HG02973 (cell line): ENCODE measurements at regions not wholly inside any gene's neighbourhood (a gene's known extent, or its start where the extent isn't known, plus 50 kb on each side); places are given as distances from the start of the nearest gene placed in this dataset.

ENCODE experiments used
- ATAC-seq: cut with Tn5 transposase; IDR thresholded peaks from one replicate; pipeline ENCODE4 v1.9.1; 2021; ENCODE audit warnings: moderate library complexity; ENCODE audit not compliant: unreplicated experiment

DNA sequence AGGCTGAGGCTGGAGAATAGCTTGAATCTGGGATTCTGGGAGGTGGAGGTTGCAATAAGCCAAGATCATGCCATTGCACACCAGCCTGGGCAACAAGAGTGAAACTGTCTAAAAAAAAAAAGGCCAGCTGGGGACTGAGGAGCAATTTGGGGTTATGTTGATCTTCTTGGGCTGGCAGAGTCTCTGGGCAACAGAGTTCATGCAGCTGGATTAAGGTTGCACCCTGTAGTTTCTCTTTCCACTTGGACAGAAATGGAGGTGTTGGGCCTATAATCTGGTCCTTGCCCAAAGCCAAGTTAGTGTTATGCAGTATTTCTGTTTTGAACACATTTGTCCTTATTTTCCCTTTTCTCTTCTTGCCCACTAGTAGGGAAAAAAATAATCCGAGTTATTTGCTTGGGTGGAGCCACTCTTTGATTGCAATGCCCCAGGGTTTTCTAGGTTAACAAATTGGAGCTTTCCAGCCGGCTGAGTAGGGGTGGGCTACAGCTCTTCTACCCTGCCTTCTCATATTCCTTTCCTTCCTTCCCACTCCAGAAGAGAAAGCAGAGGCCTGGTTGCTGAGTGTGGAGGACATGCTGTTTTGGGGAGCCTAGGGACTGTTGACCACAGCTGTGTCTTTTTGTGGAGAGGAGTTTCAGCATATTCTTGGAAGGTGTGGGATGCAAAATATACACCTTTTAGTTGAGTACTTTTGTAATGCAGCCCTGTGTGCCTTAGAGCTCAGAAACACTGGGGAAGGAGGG, 213.9 kb downstream of the SOX4 start:
- no peak for ATAC-seq

DNA sequence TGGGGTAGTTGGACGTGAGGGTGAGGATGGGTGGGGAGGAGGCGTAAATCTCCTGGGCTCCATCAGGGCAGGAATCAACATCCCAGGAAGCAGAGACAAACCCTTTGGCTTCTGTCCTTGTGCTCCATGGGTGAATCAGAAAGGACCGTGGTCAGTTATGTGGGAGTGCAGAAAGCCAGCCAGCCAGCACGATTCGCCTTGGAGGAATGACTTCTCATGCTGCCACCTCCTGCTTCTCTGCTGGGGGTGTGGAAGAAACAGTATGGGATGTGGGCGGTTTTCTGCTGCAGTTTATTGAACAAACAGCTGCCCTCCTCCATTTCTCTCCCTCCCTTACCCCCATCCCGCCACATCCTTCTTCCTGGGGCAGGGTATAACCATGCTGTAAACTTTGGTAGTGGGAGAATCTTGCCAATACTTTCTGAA, 214.5 kb downstream of the SOX4 start:
- no peak for ATAC-seq

- no peak for ATAC-seq
These were observed 215.1 kb downstream of the SOX4 start for GRCh38 chr6:21808551-21809242.

GRCh38 chr6:21811484-21811883, 217.9 kb downstream of the SOX4 start:
- ATAC-seq, result no peak

GRCh38 chr6:21816231-21816630, 222.7 kb downstream of the SOX4 start:
- ATAC-seq, result no peak

GRCh38 chr6:21820442-21820841, 226.9 kb downstream of the SOX4 start:
- no peak for ATAC-seq

DNA sequence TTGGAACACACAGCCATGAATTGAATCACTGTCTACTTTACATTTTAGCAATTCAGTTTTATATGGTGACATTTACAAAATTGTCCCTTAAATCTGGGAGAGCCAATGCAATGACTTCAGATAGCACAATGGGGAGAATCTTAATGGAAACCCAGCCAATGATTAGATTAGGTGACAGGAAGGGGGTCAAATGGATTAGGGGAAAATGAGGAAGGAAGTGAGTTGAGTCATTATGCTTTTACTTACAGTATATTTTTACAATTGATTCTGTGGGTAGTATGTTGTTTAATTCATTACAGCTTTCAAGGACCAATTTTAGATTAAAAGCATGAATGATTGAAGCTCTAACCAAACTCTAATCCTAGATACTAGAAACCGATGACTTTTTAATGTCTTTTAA, 229.8 kb downstream of the SOX4 start:
- no peak for ATAC-seq

DNA sequence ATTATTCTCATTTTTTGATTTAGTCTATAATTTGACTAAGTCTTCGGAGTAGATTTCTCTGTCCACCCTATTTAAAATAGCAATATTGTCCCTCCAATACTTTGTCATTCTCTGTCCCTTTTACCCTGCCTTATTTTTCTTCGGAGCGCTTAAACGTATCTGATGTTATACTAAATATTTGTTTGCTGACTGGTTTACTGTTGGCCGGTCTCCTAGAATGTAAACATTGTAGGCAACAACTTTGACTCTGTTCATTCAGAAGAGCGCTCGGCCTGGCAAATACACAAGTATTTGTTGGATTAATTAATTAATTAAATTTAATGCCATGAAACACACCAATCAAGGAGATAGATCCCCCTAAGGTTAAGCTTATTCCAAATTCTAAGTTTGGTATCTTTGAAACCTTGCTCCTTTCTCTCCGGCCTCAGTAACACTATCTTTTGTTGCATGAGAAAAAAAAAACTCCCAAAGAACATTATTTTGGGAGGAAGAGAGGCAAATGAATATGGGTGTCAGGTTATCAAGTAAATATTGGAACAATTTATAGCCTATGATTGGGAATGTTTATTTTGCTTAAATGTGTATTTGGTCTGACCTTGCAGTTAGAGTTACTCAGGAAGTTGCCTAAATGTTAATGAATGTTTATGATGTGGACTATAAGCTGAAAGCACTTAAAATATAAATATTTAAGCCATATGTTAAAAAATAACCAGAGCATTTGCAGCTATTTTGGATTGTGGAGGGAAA, 231.1 kb downstream of the SOX4 start:
- no peak for ATAC-seq

GRCh38 chr6:21826023-21826422, 232.5 kb downstream of the SOX4 start:
- no peak for ATAC-seq

GRCh38 chr6:21826904-21827303, 233.4 kb downstream of the SOX4 start:
- no peak for ATAC-seq

DNA sequence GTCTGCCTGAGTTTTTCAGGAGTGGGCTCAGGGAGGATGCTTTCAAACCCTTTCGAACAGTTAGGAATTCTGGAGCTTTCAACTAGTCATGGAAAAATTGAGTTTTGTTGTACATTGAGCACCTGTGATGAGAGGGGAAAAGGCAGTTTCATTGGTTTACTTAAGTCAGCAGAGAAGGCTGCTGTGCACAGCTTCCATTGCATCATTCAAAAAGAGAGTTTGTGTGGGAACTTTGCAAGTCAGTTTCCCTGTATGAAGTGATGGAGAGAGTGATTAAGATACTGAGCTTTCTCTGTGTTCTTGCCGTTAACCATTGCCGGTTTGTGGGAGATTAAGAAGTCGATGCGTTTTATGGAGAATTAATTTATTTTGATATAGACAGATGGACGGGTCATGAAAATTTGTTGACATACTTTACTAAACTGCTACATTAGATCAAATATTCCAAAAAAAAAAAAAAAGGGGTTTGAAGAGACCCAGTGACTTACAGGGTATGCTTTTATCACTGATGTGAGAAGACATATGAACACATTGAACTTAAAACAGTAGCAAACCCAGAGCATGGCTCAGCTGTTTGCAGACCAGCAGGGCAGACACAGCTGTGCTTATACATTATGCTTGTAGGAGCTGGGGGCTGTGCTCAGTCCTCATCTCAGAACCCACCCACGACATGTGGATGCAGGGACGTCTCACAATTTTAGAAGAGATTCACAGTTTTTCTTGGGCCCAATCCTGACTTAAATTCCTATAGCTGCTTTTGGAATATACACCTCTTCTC, 234.1 kb downstream of the SOX4 start:
- no peak for ATAC-seq

DNA sequence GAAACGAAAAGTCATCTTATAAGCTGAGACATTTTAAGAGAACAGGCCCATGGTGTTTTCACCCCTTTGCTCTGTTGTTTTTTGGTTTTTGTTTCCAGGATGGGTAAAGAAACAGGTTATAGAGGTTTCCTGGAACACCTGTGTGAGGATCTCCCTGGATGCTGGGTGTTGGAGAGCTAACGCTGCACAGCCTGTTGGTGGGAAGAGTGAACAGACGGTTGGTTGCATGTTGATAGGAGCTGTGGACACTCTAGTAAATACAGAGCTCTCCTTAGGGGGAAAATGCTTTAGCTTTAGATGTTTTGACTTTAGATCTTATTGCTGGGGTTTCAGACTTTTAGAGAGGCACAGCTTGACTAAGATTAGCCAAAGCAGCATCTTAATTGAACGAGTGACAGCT, 235.2 kb downstream of the SOX4 start:
- ATAC-seq, result no peak

GRCh38 chr6:21829126-21829525, 235.6 kb downstream of the SOX4 start:
- ATAC-seq, result no peak

GRCh38 chr6:21831521-21832291, 238.2 kb downstream of the SOX4 start:
- ATAC-seq, result no peak

DNA sequence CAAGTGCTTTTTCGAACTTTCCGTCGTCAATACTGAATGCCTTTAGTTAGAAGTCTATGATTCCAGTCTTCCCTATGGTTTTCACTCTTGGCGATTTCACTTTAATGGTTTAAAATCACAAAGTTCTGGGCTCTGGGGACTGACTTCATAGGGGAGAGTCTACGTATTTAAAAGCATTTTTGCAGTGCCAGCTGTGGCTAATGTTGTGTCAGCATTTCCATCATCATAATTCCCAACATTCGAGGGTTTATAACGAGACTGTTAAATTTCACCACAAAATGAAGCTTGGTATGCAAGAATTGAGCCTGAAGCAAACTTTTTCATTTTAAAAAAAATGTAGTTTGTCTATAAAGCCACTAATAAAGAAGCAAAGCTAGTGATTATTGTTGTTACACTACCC, 242.7 kb downstream of the SOX4 start:
- no peak for ATAC-seq

GRCh38 chr6:21836772-21837425, 243.3 kb downstream of the SOX4 start:
- no peak for ATAC-seq

GRCh38 chr6:21840428-21840827, 246.9 kb downstream of the SOX4 start:
- ATAC-seq, result no peak

GRCh38 chr6:21842875-21843645, 249.5 kb downstream of the SOX4 start:
- ATAC-seq, result no peak
